Keratinocyte (primary cell): ENCODE measurements at regions not wholly inside any gene's neighbourhood (a gene's known extent, or its start where the extent isn't known, plus 50 kb on each side); places are given as distances from the start of the nearest gene placed in this dataset.

Experiments used
- DNase-seq: peaks from one replicate; pipeline ENCODE4 v3.0.0-alpha.2; 2011; ENCODE audit warnings: low read depth, missing footprints, low spot score
- FAIRE-seq: peaks from 2 replicates; lab custom pipeline; 2011; peaks lifted over from hg19 to GRCh38; lab: Jason Lieb, UNC
- H2AFZ ChIP-seq: 2 replicates; pipeline ENCODE4 v1.6.0; 2012; ENCODE audit warnings: low read length, control low read depth, inconsistent platforms; ENCODE audit not compliant: control insufficient read depth
- H3K27ac ChIP-seq: 2 replicates; pipeline ENCODE4 v1.5.1; 2011; ENCODE audit warnings: low read length; ENCODE audit not compliant: control insufficient read depth, insufficient read depth
- H3K27me3 ChIP-seq: 3 replicates; pipeline ENCODE4 v1.6.0; 2011; ENCODE audit warnings: low read length; ENCODE audit not compliant: control insufficient read depth, insufficient read depth; ENCODE audit errors: extremely low read depth
- H3K36me3 ChIP-seq, 2 experiments: 2 replicates in 1 of 2; 3 replicates in 1 of 2; pipeline ENCODE4 v1.5.1; 2011; ENCODE audit warnings: low read length in 2 of 2, mild to moderate bottlenecking in 1 of 2; ENCODE audit not compliant: control insufficient read depth in 2 of 2, insufficient read depth in 2 of 2; ENCODE audit errors: extremely low read depth in 1 of 2
- H3K4me1 ChIP-seq: 3 replicates; pipeline ENCODE4 v1.5.1; 2011; ENCODE audit warnings: low read length; ENCODE audit not compliant: control insufficient read depth, insufficient read depth; ENCODE audit errors: extremely low read depth
- H3K4me2 ChIP-seq: 3 replicates; pipeline ENCODE4 v1.6.0; 2011; ENCODE audit warnings: low read depth, low read length; ENCODE audit not compliant: control insufficient read depth, insufficient read depth; ENCODE audit errors: extremely low read depth
- H3K4me3 ChIP-seq, 3 experiments: fragments of 200-600 bp in 1 of 3; sonication (generic) in 1 of 3; 2 replicates in 2 of 3; 3 replicates in 1 of 3; pipeline ENCODE4 v1.5.1; 2011 to 2016; ENCODE audit warnings: low read length in 3 of 3, mild to moderate bottlenecking in 3 of 3, control low read depth in 2 of 3, inconsistent platforms in 1 of 3, low read depth in 1 of 3, mixed read lengths in 1 of 3, mixed run types in 1 of 3, moderate library complexity in 1 of 3; ENCODE audit not compliant: control insufficient read depth in 2 of 3, insufficient read depth in 2 of 3; ENCODE audit errors: extremely low read depth in 1 of 3
- H3K79me2 ChIP-seq: 2 replicates; pipeline ENCODE4 v1.6.0; 2012; ENCODE audit warnings: low read length; ENCODE audit not compliant: control insufficient read depth, insufficient read depth
- H3K9ac ChIP-seq: 3 replicates; pipeline ENCODE4 v1.6.0; 2011; ENCODE audit warnings: low read length; ENCODE audit not compliant: control insufficient read depth, insufficient read depth; ENCODE audit errors: extremely low read depth
- H3K9me1 ChIP-seq: 3 replicates; pipeline ENCODE4 v1.6.0; 2011; ENCODE audit warnings: low read length; ENCODE audit not compliant: control insufficient read depth, insufficient read depth; ENCODE audit errors: extremely low read depth
- H3K9me3 ChIP-seq: 2 replicates; pipeline ENCODE4 v1.5.1; 2012; ENCODE audit warnings: low read depth, low read length; ENCODE audit not compliant: control insufficient read depth
- H4K20me1 ChIP-seq: 3 replicates; pipeline ENCODE4 v1.6.0; 2011; ENCODE audit warnings: low read length; ENCODE audit not compliant: control insufficient read depth, insufficient read depth; ENCODE audit errors: extremely low read depth
- CTCF ChIP-seq, 3 experiments: IDR thresholded peaks in 1 of 3; conservative IDR thresholded peaks in 1 of 3; optimal IDR thresholded peaks in 1 of 3; 2 replicates in 2 of 3; 3 replicates in 1 of 3; pipeline versions ENCODE3 to v1.5.1; 2011; ENCODE audit warnings: low read length in 3 of 3, mild to moderate bottlenecking in 3 of 3, moderate library complexity in 2 of 3, control low read depth in 1 of 3, inconsistent platforms in 1 of 3; ENCODE audit not compliant: insufficient read depth in 2 of 3; ENCODE audit errors: extremely low read depth in 1 of 3
- EZH2 ChIP-seq: IDR thresholded peaks from one replicate; pipeline ENCODE4 v1.6.1; 2012; ENCODE audit warnings: inconsistent platforms, mild to moderate bottlenecking, low read length, moderate library complexity
- dilution Hi-C: fragments of 300-500 bp; cut with MboI; formaldehyde crosslinking; loops from one replicate; pipeline ENCODE4 v1.7.0; 2020; ENCODE audit warnings: low sequenced_read_pairs; ENCODE audit not compliant: extremely low pct_ligation_motif_present

DNA sequence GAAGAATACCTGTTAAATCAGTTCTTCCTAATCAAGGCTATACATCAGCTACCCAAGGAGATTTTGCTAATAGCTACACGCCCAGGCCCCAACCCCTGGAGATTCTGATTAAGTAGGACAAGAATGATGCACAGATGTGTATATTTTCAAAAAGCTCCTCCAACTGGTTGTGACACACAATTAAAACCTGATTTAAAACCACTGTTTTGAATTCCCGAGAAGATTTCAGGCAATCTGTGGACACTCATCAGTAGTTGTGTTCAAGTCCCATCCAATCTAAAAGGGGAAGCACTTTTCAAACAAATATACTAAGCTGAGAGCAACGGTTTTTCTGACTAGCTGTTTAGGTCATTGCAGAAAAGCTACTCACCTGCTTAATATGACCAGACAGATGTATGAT, 118.9 kb upstream of the NHSL1 start:
- dilution Hi-C loops = no loop called here
- H3K4me2 ChIP-seq = no peak overlapping the region

DNA sequence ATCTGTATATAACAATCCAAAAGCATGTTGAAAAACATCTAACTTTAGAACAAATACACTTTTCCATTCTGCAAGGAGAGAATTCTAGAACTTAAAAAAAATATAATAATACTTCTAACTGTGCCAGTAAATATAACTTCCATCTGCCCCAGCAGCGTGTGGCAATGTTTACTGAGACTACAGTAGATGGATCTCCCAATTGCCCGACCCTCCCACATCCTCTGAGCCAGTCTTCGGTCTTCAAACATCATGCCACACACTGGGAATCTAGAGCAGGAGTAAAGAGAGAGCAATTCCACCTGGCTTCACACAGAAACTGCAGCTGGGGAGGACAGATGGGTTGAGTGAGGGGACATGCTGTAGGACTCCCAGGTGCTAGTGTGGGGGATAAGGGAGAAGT, 121.3 kb upstream of the NHSL1 start:
- no peaks in the 10 kb centered on the region for H3K9me3 ChIP-seq
- no peak overlapping the region for H2AFZ ChIP-seq
- H3K27ac ChIP-seq = no peak overlapping the region
- H3K79me2 ChIP-seq = peaks cover 37% of the 10 kb centered on the region
- H3K9me1 ChIP-seq = no peaks in the 10 kb centered on the region
- H3K27me3 ChIP-seq = no peaks in the 10 kb centered on the region
- no peaks in the 10 kb centered on the region for H3K36me3 ChIP-seq
- no peak overlapping the region for H3K4me2 ChIP-seq
- H3K9ac ChIP-seq = no peak overlapping the region
- peaks cover 7% of the 10 kb centered on the region for H3K4me1 ChIP-seq
- H3K4me3 ChIP-seq = no peak overlapping the region
- no peak for TF ChIP-seq EZH2
- no peak for TF ChIP-seq CTCF (optimal IDR thresholded peaks at IDR 0.05 in 1 of 3, IDR thresholded peaks at IDR 0.05 in 1 of 3, conservative IDR thresholded peaks at IDR 0.05 in 1 of 3; ENCODE audit: extremely low read depth in 1 of 3, insufficient read depth in 2 of 3, low read length in 3 of 3)
- dilution Hi-C loops = no loop called here
- FAIRE-seq = no peak
- no peaks in the 10 kb centered on the region for H4K20me1 ChIP-seq
- no peak for DNase-seq

More for the DNA sequence above, 118.9 kb upstream of the NHSL1 start:
- Histone ChIP-seq H3K4me3 (no peak overlapping the region), H3K79me2 (peaks cover 46% of the 10 kb centered on the region), H2AFZ (no peak overlapping the region), H4K20me1 (peaks cover 3% of the 10 kb centered on the region), H3K9me3 (no peaks in the 10 kb centered on the region), H3K9ac (no peak overlapping the region), H3K27me3 (no peaks in the 10 kb centered on the region), H3K36me3 (peaks cover 0 to 3% of the 10 kb centered on the region in 2 experiments), H3K4me1 (peaks cover 6% of the 10 kb centered on the region), H3K9me1 (no peaks in the 10 kb centered on the region), H3K27ac (no peak overlapping the region)
- DNase-seq (no peak), FAIRE-seq (no peak)
- no peak for TF ChIP-seq EZH2
- no peak for TF ChIP-seq CTCF (optimal IDR thresholded peaks at IDR 0.05 in 1 of 3, IDR thresholded peaks at IDR 0.05 in 1 of 3, conservative IDR thresholded peaks at IDR 0.05 in 1 of 3; ENCODE audit: extremely low read depth in 1 of 3, insufficient read depth in 2 of 3, low read length in 3 of 3)
